ENCODE measurements at regions not wholly inside any gene's neighbourhood (a gene's known extent, or its start where the extent isn't known, plus 50 kb on each side); places are given as distances from the start of the nearest gene placed in this dataset.

DNA sequence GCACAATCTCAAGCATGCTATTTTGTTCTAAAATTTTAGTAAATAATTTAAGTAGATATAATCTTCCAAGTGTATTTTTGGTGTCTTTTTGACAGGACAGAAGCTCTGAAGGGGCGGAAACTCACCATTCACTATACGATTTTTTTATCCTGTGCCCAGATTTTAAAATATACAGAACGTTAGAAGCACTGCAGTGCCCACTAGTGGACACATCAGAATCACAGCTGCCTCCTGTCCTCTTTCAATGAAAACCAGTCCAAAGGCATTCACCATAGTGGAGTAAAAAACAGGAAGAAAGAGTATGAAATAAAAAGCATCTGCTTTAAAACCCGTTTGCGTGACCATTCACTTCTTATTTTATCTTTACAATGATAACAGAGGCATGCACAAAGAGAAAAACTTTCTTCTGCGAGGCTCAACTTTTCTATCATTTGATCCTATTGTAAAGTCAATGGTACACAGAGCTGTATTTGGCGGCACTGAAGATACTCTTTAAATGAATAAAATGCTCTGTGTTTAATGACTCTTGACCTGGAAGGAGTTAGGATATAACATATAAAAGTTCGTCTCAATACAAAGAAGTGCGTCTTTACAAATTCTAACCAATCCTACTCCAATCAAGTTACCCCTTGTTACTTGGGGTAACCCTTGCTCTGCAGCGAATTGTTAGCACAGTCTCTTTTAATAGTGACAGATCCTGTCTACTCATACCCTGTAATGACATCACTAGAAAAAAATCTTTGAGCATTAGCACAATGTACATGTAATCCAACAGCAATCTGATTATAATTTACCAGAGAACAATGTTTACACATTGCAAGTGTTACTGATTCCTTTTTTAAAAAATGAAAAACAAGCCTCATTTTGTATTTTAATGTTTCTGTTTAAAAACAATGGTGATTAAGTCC, 339.8 kb upstream of the PSMD7 start (continued):
- TF ChIP-seq, protein P1, sequence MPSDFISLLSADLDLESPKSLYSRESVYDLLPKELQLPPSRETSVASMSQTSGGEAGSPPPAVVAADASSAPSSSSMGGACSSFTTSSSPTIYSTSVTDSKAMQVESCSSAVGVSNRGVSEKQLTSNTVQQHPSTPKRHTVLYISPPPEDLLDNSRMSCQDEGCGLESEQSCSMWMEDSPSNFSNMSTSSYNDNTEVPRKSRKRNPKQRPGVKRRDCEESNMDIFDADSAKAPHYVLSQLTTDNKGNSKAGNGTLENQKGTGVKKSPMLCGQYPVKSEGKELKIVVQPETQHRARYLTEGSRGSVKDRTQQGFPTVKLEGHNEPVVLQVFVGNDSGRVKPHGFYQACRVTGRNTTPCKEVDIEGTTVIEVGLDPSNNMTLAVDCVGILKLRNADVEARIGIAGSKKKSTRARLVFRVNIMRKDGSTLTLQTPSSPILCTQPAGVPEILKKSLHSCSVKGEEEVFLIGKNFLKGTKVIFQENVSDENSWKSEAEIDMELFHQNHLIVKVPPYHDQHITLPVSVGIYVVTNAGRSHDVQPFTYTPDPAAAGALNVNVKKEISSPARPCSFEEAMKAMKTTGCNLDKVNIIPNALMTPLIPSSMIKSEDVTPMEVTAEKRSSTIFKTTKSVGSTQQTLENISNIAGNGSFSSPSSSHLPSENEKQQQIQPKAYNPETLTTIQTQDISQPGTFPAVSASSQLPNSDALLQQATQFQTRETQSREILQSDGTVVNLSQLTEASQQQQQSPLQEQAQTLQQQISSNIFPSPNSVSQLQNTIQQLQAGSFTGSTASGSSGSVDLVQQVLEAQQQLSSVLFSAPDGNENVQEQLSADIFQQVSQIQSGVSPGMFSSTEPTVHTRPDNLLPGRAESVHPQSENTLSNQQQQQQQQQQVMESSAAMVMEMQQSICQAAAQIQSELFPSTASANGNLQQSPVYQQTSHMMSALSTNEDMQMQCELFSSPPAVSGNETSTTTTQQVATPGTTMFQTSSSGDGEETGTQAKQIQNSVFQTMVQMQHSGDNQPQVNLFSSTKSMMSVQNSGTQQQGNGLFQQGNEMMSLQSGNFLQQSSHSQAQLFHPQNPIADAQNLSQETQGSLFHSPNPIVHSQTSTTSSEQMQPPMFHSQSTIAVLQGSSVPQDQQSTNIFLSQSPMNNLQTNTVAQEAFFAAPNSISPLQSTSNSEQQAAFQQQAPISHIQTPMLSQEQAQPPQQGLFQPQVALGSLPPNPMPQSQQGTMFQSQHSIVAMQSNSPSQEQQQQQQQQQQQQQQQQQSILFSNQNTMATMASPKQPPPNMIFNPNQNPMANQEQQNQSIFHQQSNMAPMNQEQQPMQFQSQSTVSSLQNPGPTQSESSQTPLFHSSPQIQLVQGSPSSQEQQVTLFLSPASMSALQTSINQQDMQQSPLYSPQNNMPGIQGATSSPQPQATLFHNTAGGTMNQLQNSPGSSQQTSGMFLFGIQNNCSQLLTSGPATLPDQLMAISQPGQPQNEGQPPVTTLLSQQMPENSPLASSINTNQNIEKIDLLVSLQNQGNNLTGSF (CRISPR knock-in tag; IDR thresholded peaks at IDR 0.05), result no peak
- TF ChIP-seq, protein P2, sequence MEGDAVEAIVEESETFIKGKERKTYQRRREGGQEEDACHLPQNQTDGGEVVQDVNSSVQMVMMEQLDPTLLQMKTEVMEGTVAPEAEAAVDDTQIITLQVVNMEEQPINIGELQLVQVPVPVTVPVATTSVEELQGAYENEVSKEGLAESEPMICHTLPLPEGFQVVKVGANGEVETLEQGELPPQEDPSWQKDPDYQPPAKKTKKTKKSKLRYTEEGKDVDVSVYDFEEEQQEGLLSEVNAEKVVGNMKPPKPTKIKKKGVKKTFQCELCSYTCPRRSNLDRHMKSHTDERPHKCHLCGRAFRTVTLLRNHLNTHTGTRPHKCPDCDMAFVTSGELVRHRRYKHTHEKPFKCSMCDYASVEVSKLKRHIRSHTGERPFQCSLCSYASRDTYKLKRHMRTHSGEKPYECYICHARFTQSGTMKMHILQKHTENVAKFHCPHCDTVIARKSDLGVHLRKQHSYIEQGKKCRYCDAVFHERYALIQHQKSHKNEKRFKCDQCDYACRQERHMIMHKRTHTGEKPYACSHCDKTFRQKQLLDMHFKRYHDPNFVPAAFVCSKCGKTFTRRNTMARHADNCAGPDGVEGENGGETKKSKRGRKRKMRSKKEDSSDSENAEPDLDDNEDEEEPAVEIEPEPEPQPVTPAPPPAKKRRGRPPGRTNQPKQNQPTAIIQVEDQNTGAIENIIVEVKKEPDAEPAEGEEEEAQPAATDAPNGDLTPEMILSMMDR (CRISPR knock-in tag; IDR thresholded peaks at IDR 0.05), result peak; percentile 77
- TF ChIP-seq, protein P3, sequence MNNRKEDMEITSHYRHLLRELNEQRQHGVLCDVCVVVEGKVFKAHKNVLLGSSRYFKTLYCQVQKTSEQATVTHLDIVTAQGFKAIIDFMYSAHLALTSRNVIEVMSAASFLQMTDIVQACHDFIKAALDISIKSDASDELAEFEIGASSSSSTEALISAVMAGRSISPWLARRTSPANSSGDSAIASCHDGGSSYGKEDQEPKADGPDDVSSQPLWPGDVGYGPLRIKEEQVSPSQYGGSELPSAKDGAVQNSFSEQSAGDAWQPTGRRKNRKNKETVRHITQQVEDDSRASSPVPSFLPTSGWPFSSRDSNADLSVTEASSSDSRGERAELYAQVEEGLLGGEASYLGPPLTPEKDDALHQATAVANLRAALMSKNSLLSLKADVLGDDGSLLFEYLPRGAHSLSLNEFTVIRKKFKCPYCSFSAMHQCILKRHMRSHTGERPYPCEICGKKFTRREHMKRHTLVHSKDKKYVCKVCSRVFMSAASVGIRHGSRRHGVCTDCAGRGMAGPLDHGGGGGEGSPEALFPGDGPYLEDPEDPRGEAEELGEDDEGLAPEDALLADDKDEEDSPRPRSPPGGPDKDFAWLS (CRISPR knock-in tag; IDR thresholded peaks at IDR 0.05; ENCODE audit: borderline replicate concordance), result no peak
- no peak for TF ChIP-seq ZNF264 (CRISPR knock-in tag; IDR thresholded peaks at IDR 0.05)
- TF ChIP-seq SMC3 (IDR thresholded peaks at IDR 0.05; ENCODE audit: low read length), result peak; percentile 65; the same call in 1 of the 2 replicates
- TF ChIP-seq HMG20B (CRISPR knock-in tag; conservative IDR thresholded peaks at IDR 0.05), result no peak
- no peak for TF ChIP-seq ZNF790 (CRISPR knock-in tag; IDR thresholded peaks at IDR 0.05; ENCODE audit: borderline replicate concordance)
- TF ChIP-seq, protein P4, sequence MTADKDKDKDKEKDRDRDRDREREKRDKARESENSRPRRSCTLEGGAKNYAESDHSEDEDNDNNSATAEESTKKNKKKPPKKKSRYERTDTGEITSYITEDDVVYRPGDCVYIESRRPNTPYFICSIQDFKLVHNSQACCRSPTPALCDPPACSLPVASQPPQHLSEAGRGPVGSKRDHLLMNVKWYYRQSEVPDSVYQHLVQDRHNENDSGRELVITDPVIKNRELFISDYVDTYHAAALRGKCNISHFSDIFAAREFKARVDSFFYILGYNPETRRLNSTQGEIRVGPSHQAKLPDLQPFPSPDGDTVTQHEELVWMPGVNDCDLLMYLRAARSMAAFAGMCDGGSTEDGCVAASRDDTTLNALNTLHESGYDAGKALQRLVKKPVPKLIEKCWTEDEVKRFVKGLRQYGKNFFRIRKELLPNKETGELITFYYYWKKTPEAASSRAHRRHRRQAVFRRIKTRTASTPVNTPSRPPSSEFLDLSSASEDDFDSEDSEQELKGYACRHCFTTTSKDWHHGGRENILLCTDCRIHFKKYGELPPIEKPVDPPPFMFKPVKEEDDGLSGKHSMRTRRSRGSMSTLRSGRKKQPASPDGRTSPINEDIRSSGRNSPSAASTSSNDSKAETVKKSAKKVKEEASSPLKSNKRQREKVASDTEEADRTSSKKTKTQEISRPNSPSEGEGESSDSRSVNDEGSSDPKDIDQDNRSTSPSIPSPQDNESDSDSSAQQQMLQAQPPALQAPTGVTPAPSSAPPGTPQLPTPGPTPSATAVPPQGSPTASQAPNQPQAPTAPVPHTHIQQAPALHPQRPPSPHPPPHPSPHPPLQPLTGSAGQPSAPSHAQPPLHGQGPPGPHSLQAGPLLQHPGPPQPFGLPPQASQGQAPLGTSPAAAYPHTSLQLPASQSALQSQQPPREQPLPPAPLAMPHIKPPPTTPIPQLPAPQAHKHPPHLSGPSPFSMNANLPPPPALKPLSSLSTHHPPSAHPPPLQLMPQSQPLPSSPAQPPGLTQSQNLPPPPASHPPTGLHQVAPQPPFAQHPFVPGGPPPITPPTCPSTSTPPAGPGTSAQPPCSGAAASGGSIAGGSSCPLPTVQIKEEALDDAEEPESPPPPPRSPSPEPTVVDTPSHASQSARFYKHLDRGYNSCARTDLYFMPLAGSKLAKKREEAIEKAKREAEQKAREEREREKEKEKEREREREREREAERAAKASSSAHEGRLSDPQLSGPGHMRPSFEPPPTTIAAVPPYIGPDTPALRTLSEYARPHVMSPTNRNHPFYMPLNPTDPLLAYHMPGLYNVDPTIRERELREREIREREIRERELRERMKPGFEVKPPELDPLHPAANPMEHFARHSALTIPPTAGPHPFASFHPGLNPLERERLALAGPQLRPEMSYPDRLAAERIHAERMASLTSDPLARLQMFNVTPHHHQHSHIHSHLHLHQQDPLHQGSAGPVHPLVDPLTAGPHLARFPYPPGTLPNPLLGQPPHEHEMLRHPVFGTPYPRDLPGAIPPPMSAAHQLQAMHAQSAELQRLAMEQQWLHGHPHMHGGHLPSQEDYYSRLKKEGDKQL (CRISPR knock-in tag; IDR thresholded peaks at IDR 0.05; ENCODE audit: low read depth), result no peak
- TF ChIP-seq CREB1 (IDR thresholded peaks at IDR 0.05), result peak; percentile 23; the same call in 1 of the 2 replicates
- no peak for TF ChIP-seq CREB1 (CRISPR knock-in tag; IDR thresholded peaks at IDR 0.05)

Data from HepG2 (cell line).